H7 (cell line): ENCODE measurements at regions not wholly inside any gene's neighbourhood (a gene's known extent, or its start where the extent isn't known, plus 50 kb on each side); places are given as distances from the start of the nearest gene placed in this dataset.
"Not testable (repeated sequence)": the region's sequence is repeated elsewhere in the genome, so short reads cannot be mapped to it uniquely, and the experiment has no call there.

Experiments used
- DNase-seq: peaks from one replicate; pipeline ENCODE4 v3.0.0; 2012
- H3K27me3 ChIP-seq: 2 replicates; pipeline ENCODE4 v1.6.0; 2011; ENCODE audit warnings: mild to moderate bottlenecking, low read length; ENCODE audit not compliant: control insufficient read depth, insufficient read depth
- H3K36me3 ChIP-seq: replicated peaks from 2 replicates; pipeline ENCODE4 v1.5.1; 2011; ENCODE audit warnings: low read length; ENCODE audit not compliant: control insufficient read depth, insufficient read depth
- H3K4me3 ChIP-seq: 2 replicates; pipeline ENCODE4 v1.5.1; 2011; ENCODE audit warnings: low read depth, mild to moderate bottlenecking, control low read depth, low read length, moderate library complexity; ENCODE audit not compliant: insufficient read depth

DNA sequence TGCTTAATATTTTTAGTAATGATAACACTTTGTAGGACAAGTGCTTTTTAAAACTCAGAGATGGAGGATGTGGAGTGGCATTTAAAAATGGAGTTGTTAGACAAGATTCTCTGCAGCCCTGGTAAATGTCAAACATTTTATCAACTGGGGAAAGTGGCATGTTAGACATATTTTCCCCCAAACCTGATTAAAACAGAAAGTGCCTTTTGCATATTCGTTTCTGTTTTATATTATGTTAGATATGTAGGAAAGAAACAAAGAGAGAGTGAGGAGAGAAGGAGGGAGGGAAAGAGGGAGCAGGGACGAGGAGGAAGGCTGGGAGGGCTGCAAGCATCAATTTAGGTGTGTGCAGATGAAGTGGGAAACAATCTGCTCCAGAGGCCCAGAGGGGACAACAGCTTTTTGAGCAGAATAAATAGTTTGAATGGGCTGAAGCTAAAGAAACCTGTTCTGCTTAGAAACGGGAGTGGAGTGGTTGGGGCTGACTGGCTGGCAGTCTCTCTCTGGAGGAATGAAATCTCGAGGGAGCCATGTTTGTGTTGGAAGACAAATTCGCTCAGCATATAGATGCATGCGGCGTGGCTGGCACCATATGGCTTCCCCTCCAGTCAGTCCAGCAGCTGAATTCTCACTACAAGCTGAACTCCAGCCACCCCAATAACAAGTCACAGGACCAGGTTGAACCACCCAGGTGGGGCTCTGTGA, 502.2 kb downstream of the AJAP1 start:
- no peak overlapping the region for H3K4me3 ChIP-seq
- DNase-seq = no peak
- no peaks in the 10 kb centered on the region for H3K36me3 ChIP-seq
- H3K27me3 ChIP-seq = no peaks in the 10 kb centered on the region

GRCh38 chr1:5151511-5151910, 497.1 kb downstream of the AJAP1 start:
- no peaks in the 10 kb centered on the region for H3K27me3 ChIP-seq
- DNase-seq = no peak
- H3K36me3 ChIP-seq = no peaks in the 10 kb centered on the region
- H3K4me3 ChIP-seq = no peak overlapping the region

DNA sequence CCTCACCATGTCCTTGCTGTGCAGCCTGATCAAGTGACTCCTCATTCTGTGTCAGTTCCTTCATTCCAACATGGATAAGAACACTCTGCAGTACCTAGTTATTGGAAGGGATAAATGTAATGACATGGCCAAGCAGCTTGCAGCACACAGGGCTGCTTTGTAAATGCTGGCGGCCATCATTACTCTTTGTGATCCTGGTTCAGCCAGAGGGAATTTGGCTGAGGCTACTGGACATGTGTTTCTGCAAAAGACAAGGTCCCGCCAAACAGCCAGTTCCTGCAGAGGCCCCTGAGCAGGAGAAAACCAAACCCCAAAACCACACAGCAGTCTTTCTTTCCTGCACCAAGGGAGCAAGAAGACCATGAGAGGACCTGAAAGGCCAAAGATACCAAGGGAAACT, 495.8 kb downstream of the AJAP1 start:
- H3K27me3 ChIP-seq = no peaks in the 10 kb centered on the region; the same call in 1 of the 2 replicates
- no peaks in the 10 kb centered on the region for H3K36me3 ChIP-seq
- no peak for DNase-seq
- no peak overlapping the region for H3K4me3 ChIP-seq

- Histone ChIP-seq H3K36me3 (no peaks in the 10 kb centered on the region), H3K27me3 (no peaks in the 10 kb centered on the region; the same call in 1 of the 2 replicates), H3K4me3 (no peak overlapping the region)
- DNase-seq = no peak
Observed at GRCh38 chr1:5147806-5148205, 493.4 kb downstream of the AJAP1 start.

DNA sequence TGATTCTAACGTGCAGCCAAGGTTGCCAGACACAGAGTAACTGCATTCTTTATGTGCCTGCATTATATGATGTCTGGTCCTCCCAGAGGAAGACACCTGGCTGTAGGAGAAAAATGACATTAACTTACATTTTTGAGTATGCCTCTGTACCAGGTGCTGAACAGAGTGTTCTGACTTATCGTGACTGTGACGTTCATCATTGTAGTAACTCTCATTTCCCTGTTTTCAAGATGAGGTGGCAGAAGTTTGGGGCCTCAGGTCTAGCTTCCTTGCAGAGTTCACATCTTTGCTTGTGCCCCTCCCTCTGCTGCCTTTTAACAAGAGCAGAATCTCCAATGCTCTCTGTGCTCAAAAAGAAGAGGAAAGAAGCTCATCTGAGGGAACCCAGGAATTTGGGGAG, 488.0 kb downstream of the AJAP1 start:
- H3K4me3 ChIP-seq = no peak overlapping the region
- no peaks in the 10 kb centered on the region; the same call in 1 of the 2 replicates for H3K27me3 ChIP-seq
- H3K36me3 ChIP-seq = no peaks in the 10 kb centered on the region
- no peak for DNase-seq

- no peak overlapping the region for H3K4me3 ChIP-seq
- no peaks in the 10 kb centered on the region; the same call in 1 of the 2 replicates for H3K27me3 ChIP-seq
- no peaks in the 10 kb centered on the region for H3K36me3 ChIP-seq
- no peak for DNase-seq
Observed at GRCh38 chr1:5141750-5142149, 487.3 kb downstream of the AJAP1 start.

DNA sequence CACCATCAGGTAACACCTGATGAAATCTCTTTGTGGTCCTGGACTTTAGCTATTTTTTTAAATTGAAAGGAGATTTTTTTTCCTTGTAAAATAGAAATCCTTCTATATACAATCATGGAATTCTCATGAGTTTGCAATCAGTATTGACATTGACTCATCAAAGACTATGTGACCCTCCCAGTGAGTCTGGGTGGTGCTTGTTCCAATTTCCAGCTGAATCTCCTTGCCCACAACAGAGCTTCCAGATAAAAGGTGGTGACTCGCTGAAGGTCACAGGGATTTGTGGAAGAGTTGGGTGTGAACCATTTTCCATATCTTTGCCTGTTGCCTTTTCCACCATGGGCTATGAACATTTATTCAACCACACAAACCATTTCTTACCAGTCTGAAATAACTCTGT, 486.6 kb downstream of the AJAP1 start:
- Histone ChIP-seq H3K36me3 (no peaks in the 10 kb centered on the region), H3K4me3 (no peak overlapping the region), H3K27me3 (no peaks in the 10 kb centered on the region; the same call in 1 of the 2 replicates)
- DNase-seq = no peak

DNA sequence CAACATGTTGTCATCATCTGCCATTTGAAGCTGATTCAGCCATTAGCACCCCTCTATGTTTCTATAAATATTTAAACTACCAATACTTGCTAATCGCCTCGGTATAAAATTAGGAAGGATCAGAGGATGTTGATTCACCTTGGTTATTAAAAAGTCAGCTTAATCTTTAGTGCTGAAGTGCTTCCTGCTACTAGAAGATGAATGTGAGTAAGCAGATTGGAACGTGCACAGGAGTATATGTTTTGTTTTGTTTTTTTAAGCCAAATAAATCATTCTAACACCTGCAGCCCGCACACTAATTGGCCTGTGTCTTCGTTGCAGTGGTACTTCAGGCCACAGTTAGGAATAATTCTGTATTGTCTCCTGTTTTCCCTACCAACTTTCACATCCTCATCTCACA, 485.7 kb downstream of the AJAP1 start:
- DNase-seq = no peak
- Histone ChIP-seq H3K4me3 (no peak overlapping the region), H3K36me3 (no peaks in the 10 kb centered on the region), H3K27me3 (no peaks in the 10 kb centered on the region)

DNA sequence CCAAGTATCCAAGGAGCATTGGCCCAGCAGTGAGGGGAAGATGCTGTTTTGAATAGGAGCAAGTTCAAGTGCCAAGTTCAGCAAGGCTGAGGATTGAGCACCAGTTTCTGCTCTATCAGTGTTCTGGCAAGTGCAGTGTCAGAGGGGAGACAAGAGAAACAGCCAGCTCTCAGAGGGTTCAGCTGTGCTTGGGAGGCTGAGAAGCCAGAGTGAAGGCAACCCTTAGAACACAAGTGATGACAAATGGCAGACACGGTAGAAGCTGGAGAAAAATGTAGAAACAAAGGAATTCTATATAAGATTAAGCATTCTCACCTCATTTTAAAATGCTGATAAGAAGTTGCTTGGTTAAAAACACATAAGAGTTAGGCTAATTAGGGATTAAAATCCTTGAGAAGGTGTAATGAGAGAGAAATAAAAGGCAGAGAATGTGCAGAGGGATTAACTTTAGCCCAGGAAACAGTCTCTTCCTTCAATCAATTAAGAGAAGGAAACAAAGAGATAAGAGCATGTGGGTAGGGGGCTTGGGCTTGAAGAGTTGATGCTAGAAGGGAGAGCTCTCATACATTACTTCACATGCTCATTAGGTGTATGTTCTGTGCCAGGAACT, 475.4 kb downstream of the AJAP1 start:
- Histone ChIP-seq H3K4me3 (no peak overlapping the region), H3K36me3 (no peaks in the 10 kb centered on the region), H3K27me3 (no peaks in the 10 kb centered on the region; the same call in 1 of the 2 replicates)
- no peak for DNase-seq

DNA sequence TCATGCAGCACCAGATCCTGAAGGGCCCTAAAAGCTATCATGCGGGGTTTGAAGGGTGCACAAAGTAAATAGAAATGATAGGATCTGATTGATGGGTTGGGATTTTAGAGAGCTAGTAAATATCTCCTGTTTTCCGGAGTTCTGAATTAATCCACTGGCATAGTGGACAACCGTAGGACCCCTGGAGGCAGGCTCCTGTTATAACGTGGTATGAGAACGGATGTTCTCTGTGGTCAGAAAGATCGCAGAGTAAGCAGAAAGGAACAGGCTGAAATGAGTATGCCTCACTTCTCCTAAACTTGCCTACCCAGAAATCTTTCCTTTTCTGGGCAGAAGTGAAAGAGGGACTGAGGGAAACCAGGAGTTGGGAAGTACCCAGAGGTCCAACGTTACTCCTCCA, 470.8 kb downstream of the AJAP1 start:
- Histone ChIP-seq H3K4me3 (no peak overlapping the region), H3K36me3 (no peaks in the 10 kb centered on the region), H3K27me3 (no peaks in the 10 kb centered on the region)
- no peak for DNase-seq

DNA sequence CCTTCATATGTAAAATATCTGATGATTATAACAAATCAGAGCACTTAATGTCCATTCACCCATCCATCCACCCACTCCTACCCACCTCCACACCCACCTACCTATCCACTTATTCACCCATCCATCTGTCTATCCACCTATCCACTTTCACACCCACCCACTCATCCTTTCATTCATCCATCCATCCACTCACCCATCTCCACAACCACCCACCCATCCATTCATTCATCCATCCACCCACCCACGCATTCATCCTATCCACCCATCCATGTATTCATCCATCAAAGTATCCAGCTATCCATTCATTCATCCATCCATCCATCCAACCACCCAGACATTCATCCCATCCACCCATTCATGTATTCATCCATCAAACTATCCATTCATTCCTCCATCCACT, 466.1 kb downstream of the AJAP1 start:
- no peaks in the 10 kb centered on the region for H3K27me3 ChIP-seq
- no peak for DNase-seq
- H3K36me3 ChIP-seq = no peaks in the 10 kb centered on the region
- no peak overlapping the region for H3K4me3 ChIP-seq

DNA sequence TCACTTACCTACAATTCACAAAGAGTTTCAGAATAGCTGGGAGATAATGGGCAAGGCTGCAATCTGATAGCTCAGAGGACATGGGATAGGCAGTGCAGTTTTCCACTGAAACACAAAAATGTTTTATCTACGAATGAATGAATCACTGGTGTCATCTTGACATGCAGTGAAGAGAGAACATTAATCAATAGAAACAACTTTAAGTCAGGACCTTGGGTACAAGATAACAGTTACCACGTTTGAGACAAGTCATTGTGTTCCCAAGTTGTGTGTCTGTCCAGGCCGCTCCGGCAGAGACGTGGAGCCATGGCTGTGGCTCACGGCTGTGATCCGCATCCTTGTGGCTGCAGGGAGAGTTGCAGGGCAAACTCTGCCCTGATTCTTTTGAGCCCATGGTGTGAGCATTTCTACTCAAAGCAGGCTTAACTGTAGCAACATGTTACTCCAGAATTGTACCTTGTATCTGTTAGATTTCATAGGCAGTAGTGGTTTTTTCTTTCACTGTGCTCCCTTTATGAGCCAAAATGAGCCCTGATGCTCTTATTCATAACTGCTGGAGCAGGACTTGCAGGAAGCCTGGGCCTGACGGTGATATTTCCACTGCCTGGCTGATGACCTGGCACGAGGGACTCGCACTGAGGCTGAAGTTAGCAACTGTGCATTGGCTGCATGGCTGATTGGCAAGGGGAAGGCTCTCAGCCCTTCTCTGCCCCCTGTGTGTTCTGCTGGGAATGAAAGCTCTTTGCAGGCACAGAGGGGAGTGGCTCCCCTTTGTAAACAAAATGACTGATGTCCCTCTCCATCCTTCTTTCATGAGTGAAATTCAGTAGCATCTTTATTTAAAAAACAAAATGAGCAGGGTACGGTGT, 465.2 kb downstream of the AJAP1 start:
- no peak overlapping the region for H3K4me3 ChIP-seq
- DNase-seq = peak; percentile 37
- H3K36me3 ChIP-seq = no peaks in the 10 kb centered on the region
- H3K27me3 ChIP-seq = no peaks in the 10 kb centered on the region

- H3K36me3 ChIP-seq, H3K27me3 ChIP-seq, H3K4me3 ChIP-seq, DNase-seq: not testable (repeated sequence)
Observed at GRCh38 chr1:5118771-5119170, 464.4 kb downstream of the AJAP1 start.

DNA sequence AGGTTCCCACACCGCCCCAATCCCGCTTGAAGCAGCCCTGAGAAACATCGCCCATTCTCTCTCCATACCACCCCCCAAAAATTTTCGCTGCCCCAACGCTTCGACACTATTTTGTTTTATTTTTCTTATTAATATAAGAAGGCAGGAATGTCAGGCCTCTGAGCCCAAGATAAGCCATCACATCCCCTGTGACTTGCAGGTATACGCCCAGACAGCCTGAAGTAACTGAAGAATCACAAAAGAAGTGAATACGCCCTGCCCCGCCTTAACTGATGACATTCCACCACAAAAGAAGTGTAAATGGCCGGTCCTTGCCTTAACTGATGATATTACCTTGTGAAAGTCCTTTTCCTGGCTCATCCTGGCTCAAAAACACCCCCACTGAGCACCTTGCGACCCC, 463.9 kb downstream of the AJAP1 start:
- H3K4me3 ChIP-seq, H3K27me3 ChIP-seq, DNase-seq, H3K36me3 ChIP-seq: not testable (repeated sequence)

DNA sequence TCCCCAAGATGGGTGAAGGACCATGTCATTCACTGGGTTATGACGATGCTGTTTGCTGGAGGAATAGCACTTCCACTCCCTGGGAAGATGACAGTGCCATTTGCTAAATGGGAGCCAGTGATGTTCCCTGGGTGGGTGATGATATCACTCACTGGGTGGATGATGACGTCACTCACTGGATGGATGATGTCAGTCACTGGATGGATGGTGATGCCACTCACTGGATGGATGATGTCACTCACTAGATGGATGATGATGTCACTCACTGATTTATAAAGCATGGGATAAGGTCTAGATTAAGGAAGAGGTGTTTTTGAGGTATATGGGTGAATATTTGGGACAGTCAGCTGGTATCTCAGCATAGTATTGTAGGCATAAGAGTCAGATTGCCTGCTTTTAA, 457.2 kb downstream of the AJAP1 start:
- no peak for DNase-seq
- Histone ChIP-seq H3K27me3 (no peaks in the 10 kb centered on the region; the same call in 1 of the 2 replicates), H3K36me3 (no peaks in the 10 kb centered on the region), H3K4me3 (no peak overlapping the region)
